DMS53 (cell line): ENCODE measurements at regions not wholly inside any gene's neighbourhood (a gene's known extent, or its start where the extent isn't known, plus 50 kb on each side); places are given as distances from the start of the nearest gene placed in this dataset.
A peak's percentile ranks its signal among the peaks of the same experiment; 100 is the strongest.

ENCODE experiments used
- DNase-seq: peaks from one replicate; lab custom pipeline; 2025; lab: John Stamatoyannopoulos, UW

DNA sequence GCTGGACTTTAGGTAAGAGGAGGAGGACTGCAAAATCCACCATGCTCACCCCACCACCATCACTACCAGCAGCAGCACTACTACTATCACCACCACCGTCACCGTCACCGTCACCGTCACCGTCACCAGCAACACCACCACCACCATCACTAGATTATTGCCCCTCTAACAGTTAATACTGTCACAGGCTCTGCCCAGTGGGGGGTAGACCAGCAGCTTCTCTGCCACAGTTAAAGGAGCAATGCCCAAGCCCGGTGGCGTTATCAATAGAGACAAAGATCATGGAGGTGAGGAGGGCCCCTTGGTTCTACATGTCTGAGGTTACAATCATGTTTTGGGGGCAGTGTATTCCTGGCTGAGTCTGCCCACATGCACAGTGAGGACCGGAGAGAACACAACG is 184.4 kb upstream of the DYNLRB2 start:
- DNase-seq = no peak

DNA sequence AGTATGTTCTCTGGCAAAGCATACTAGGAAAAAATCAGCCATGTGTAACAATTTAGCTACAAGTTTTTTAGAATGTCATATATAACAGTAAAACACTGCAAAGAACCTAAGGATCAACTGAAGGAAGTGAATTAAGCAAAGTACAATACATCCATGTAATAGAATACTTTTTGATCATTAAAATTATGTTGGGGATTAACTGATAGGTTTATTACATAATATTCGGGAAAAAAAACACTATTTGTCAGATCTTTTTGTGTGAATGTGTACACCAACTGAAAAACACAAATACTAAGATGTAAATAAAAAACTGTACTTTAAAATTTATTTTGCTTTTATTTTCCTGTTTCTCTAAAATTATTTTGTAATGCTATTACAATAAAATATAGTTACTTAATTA is 185.5 kb upstream of the DYNLRB2 start:
- DNase-seq = no peak

DNA sequence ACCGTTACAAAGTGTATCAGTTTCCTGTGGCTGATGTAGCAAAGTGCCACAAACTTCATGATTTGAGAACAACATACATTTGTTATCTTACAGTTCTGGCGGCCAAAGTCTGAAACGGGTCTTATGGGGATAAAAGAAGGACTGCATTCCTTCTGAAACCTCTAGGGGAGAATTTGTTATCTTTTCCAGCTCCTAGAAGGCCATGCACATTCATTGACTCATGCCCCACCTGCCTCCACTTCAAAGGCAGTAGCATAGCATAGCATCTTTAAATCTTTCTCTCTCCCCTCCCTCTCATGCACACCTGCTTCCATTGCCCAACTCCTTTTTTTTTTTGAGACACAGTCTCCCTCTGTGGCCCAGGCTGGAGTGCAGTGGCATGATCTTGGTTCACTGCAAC is 190.7 kb upstream of the DYNLRB2 start:
- DNase-seq = peak; percentile 52

DNA sequence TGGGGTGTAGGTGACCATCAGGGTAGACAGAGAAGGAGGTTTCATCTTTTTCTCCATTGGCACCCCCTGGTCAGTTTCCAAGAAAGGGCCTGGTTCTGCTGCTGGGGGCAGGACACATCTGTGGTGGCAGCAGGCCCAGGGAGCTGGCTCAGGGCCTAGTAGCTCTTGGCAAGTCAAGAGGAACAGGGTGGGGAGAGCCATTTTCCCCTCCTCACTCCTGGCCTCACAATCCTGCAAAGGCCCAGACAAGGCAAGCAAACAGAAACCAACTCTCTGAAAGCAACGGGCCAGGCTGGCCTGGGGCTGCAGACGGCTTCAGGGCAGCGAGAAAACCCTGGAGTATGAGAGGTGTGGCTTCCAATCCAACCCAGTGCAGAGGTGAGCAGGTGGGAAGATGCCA is 192.9 kb upstream of the DYNLRB2 start:
- no peak for DNase-seq

DNA sequence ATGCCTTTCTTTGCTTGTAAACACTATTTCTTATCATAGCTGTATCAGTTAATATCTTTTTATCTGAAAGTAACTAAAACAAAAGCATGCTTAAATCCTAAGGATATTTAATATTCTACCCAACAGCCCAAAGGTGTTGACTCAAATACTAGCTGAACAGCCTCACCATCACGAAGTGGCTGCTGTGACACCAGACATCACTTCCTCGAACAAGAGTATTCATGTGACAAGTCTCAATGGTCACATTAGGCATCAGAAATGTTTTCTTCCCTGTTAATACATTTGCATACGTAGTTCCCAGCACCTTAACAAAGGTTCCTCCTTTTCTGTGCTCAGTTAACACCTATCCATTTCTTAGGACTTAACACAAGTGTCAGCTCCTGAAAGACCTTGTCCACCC is 193.8 kb upstream of the DYNLRB2 start:
- DNase-seq = no peak

DNA sequence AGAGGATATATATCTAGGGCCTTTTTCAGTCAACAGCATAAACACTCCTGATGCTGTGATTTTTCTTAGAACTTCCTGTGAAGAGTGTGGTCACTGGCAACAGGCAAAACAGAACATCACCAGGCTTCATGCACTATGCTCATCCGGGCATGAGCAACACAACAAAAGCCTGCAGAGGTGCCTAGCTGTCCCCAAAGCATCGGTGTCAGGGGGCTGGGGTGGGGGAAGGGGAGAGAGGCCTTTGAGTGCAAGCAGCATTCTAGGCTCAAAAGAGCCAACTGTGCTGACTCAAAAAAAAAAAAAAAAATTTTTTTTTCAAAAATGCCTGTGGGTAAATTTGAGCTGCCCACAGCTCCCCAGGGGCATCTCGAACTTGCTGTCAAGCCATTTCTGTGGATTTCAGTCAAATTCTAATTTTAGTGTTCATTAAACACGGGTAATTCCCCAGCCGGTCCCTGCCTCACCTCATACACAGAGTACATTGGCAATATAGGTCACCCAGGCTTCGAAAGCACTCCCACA is 194.6 kb upstream of the DYNLRB2 start:
- DNase-seq = no peak

DNA sequence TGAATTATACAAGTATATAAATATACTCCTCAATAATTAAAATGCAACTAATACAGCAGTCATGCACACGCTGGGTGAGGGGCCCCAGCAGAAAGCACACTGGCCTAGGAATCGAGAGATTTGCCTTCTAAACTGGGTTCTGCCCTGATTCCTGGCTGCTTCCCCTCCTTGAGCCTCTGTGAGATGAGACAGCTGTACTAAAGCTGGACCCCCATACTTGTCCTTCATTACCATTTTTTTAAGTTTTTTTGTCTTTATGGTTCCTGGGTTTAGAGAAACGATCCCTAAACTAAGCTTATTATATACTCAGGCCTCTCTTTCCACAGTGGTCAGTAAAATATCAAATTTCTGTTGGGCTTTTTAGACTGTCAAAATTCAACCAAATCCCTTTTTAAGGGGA is 195.1 kb upstream of the DYNLRB2 start:
- no peak for DNase-seq

DNA sequence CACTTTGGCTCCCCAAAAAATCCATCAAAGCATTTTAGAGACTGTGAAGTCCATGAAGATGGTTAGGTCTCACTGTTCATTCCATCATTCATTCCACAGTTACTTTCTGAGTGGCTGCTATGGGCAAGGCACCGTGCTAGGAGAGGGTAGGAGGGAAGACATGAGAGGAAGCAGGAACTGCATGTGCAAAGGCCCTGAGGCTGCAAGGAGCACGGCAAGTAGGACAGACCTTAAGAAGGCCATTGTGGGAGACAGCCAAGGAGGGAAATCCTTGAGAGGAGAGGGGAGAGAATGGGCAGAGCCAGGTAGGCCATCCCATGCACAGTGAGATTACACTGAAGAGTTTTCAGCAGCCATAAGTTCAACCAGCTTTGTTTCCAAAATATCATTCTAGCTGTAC is 196.2 kb upstream of the DYNLRB2 start:
- no peak for DNase-seq

DNA sequence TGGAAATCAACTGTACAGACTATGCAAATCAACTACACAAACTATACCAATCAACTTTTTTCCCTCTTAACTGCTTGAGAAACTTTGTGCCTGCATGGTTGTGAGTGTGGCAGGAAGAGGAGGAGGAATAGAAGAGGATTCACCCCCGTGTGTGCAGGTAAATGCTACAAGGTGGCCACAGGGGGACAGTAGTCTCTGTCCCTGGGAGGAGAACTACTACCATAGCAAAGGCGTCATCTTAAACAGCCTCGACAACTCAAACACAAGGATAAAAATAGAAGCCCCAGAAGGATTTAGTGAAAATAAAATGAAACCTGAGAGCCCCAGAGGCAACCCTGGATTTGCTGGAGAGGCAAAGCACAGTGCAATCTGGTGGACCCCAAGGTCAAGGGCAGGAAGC is 199.5 kb upstream of the DYNLRB2 start:
- peak; percentile 17 for DNase-seq

DNA sequence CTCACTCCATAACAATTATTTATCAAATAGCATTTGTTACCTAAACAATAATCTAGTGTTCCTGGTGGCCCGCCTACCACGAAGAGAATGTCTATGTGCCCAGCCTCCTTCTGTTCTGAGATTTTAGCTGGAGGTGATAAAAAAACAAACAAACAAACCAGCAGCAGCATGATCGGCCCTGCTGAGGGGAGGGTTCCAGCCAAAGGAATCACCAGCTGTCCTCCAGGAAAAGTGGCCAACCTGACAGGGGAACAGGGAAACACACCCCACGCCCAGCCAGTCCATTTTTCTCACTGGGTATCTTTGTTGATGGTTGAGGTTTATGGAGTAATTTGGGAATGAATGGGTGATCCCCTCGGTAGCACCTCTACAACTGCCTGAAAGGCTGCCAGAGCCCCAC is 203.0 kb upstream of the DYNLRB2 start:
- DNase-seq = no peak

DNA sequence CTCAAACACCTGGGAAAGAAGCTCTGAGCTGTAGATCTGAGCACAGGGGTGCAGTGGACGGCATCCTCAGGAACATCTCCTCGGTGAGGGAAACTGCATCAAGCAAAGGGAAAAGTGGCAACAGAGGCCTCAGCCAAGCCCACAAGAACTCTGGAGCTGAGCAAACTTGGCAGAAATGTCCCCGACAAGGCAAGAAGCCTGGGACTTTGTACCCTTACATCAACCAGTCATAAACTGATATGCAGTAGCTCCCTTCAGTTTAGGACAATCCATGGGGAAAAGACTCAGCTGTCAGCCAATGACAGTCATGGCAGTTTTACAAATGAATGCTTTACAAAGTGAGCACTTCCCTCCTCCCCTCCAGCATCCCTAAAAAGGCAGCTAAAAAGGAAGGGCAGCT is 210.0 kb upstream of the DYNLRB2 start:
- no peak for DNase-seq

DNA sequence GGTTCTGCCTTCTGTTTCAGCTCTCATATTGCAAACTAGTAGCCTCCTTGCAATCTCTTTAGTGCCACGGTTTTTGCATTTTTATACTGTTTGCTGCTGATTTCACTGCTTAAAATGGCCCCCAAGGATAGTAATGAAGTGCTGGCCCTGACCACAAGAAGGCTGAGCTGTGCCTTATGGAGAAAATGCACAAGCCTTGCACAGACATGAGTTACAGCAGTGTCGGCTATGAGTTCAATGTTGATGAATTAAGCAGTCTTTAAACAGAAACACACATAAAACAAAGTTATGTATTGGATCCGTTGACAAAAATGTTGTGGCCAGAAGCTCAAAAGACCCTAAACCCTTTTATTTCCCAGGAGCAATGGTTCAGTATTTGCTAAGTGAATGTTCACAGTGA is 210.6 kb upstream of the DYNLRB2 start:
- DNase-seq = no peak

DNA sequence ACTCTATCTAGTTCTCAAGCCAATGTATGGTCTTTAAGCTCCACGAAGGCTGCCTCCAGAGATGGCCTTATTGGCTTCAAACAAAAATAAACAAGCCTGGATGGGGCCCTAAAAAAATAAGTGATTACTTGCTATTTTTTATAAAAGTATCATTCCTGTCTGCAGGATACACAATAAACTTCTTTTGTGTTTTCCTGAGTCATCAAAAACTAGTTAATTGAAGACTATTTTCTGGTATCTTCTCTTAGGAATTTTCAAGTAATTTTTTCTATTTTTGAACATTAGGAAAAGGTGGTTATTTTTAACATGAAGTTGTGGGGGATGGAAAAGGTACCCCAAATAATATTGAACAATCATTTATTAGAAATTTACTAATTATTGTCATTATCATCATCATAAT is 213.1 kb upstream of the DYNLRB2 start:
- no peak for DNase-seq

DNA sequence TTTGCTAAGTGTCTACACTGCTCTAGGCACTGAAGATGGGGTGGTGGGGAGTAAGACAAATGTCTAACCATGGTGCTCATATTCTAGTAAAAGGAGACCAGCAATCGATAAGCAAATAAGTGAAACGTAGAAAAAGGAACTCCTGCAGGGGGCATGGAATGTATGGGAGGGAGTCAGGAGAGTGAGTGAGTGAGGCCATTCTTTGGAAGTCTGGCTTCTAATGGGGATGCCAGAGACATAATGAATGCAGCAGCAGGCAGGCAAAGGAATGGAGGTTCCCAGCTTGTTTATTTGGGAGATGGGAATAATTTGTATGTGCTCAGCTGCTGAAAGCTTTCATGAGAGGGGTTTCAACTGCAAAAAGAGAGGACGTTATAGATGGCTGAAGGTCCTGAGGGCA is 216.4 kb upstream of the DYNLRB2 start:
- no peak for DNase-seq

DNA sequence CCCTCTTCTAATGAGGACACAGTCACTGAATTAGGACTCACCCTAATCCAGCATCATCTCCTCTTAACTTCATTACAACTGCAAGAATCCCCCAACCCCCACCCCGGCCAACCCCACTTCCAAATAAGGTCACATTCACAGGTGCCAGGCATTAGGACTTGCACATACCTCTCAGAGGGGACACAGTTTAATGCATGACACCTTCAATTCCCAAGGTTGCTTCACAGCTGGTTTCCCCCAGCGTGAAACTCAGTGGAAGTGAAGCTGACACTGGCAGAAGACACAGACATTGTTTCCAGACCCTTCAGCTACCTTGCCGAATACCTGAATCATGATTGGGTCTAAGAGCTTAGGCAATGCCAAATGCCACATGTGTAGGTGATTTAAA is 217.0 kb upstream of the DYNLRB2 start:
- no peak for DNase-seq

DNA sequence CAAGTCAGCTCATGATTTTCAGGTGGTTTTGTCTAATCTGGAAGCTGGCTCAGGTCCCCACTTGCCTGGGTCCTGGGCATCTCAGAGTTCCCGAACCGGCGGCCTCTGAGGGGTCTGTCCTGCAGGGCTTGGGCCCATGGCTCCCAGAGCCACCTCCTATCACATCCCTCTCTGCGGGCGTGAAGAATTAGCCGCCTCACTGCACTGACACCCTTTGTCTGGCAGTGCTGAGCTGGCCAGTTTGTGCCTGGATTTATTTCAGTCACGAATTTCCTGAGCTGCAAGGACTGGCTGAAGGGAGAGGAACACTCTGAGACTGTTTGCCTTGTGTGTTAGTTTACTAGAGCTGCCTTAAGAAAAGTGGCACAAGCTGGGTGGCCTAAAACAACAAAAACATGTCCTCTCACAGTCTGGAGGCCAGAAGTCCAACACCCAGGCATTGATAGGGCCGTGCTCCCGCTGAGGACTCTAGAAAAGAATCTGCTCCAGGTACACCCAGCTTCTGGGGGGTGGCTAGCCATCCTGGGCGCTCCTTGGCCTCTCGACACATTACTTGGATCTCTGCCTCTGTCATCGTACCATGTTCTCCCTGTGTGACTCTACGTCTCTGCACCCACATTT is 217.5 kb upstream of the DYNLRB2 start:
- no peak for DNase-seq

DNA sequence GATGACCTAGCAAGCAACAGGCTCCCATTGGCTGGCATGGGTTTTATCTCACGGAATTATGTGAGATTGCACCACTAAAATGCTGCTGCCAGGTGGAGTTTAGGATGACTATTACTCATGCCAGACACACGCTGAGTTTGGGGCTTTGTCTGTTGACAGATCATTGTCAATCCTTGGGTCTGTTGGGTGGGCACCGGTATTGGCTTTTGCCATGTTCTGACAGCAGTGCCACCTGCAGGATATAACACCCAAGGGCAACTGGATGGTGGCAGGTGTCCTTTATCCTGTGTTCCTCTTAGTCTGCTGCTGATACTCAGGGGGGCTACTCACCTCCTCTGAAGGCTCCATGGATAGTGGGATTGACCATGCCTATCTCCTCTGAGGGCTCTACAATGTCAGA is 221.6 kb upstream of the DYNLRB2 start:
- peak; percentile 56 for DNase-seq

DNA sequence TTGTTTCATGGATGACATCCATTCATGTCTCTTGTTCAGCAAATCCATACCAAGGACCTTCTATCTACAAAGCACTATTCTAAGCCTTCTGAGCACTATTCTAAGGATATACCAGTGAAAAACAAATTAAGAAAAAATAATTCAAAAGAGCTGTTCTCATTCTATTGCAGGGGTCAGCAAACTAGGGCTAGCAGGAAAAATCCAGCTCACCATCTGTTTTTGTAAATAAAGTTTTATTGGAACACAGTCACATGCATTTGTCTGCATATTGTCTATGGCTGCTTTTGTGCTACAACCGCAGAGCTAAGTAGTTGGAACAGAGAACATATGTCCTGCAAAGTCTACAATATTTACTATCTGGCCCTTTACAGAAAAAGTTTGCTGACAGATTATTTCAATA is 222.7 kb upstream of the DYNLRB2 start:
- DNase-seq = no peak

DNA sequence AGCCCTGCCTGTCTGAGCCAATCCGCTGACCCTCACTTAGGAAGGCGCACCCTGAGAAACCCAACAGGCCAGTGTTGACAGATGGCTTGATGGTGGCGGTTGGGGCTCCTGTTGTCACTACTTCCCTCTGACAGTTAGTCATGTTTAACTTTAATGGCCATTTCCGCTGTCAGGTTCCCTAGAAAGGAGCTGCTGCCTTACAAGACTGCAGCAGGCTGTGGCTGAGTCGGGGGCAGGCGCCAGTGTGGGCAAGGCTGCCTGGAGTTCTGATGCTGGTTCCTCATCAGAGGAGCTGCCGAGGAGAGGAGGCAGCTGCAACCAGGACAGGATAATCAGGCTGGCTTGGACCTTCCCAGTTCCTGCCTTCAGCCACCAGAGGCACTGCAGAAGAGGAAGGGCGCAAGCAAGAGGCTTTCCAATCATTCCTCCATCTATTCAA is 223.2 kb upstream of the DYNLRB2 start:
- peak; percentile 56 for DNase-seq

DNA sequence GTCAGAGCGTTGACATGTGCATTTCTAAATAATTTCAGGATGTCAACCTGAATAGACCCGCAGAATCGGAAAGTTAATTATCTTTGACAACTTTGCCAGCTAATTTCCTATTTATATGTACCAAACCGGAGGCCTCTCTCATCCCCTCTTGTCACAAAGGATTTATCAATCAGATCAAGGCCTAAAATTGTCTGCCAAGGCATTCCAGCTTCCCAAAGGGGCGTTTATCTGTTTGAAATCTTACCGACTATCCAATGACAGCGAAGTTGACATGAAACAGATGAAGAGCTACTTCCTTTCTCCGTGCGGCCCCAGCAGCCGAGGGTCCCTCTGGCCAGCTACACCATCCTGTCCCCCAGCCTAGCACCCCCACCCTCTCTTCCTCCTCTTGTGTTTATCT is 223.7 kb upstream of the DYNLRB2 start:
- DNase-seq = no peak

DNA sequence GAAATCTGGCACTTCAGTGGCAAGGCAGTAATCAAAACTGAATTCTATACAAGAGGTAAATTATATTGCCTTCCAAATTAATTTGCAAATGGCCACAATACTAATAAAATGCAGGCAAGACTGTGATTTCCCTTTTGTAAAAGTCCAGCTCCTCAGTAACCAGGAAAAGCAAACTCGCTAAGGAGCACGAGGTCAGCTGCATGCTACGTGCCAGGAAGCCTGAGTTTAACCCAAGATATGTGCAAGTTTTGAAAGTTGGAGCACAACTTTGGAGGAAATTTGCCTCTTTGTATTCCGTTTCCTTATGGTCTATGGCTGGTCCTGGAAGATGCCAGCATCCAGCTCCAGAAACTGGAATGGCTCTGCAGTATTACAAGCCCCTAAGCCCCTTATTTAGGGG is 226.8 kb upstream of the DYNLRB2 start:
- no peak for DNase-seq

DNA sequence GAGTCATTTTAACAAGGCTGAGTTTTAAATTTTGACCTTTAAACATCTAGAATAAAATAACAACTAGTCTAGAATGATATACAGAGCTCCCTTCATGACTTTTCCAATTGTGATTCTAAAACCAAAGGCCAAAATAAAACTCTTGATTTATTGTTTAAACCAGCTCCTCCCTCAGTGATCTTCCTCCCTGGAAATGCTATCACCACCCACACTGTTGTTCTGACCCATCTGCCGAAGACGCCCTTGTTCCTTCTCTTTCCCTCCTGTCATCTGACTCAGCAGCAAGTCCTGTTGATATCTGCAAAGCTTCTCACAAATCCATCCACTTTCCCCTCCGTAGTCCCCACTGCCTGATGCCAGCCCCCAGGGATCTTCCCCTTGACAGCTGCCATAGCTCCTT is 231.6 kb upstream of the DYNLRB2 start:
- DNase-seq = no peak

DNA sequence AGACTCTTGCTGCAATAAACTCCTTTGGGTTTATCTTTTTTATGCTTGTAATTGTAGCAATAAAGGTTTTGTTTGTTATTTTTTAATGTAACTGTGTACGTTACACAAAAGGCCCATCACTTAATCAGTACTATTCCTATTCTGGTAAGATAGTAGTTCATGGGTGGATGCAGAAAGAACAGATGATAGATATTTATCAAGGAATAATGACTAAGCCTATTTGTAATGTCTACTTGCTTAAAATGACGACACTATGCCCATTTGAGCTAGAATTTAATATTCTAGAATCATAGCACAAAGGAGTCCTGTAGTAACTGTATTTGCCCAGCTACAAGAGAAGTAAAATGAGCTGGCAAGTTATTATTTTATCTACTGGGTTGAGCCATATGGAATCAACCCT is 235.4 kb upstream of the DYNLRB2 start:
- no peak for DNase-seq

DNA sequence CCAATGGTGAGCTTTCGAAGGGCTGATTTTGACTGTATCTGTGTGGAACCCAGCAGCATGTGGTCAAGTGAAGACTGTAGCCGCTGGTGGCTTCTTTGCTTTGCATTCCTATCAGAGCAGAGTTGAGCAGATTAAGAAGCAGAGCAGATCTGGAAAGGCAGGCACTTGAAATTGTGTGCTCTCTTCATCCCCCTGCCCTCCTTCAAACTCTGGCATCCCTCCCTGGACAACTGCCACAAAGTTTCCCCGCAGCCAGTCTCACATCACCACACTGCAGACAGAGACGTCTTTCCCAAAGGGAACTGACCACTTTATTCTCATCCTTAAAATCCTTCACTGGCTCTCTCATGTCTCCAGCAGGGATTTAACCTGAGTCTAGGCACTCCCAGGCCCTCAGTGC is 237.1 kb upstream of the DYNLRB2 start:
- no peak for DNase-seq

DNA sequence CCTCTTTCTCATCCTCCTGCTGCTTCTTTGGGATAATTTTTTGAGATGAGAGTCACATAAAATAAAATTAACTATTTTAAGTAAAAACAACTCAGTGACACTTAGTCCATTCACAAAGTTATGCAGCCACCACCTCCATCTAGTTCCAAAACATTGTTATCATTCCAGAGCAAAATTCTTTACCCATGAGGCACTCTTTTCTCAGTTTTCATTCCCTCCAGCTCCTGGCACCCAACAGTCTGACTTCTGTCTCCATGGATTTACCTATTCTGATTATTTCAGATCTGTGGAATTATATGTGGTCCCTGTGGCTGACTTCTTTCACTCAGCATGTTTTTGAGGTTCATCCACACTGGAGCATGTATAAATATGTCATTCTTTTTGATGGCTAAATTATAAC is 239.9 kb upstream of the DYNLRB2 start:
- no peak for DNase-seq
